ENCODE measurements at regions not wholly inside any gene's neighbourhood (a gene's known extent, or its start where the extent isn't known, plus 50 kb on each side); places are given as distances from the start of the nearest gene placed in this dataset.

DNA sequence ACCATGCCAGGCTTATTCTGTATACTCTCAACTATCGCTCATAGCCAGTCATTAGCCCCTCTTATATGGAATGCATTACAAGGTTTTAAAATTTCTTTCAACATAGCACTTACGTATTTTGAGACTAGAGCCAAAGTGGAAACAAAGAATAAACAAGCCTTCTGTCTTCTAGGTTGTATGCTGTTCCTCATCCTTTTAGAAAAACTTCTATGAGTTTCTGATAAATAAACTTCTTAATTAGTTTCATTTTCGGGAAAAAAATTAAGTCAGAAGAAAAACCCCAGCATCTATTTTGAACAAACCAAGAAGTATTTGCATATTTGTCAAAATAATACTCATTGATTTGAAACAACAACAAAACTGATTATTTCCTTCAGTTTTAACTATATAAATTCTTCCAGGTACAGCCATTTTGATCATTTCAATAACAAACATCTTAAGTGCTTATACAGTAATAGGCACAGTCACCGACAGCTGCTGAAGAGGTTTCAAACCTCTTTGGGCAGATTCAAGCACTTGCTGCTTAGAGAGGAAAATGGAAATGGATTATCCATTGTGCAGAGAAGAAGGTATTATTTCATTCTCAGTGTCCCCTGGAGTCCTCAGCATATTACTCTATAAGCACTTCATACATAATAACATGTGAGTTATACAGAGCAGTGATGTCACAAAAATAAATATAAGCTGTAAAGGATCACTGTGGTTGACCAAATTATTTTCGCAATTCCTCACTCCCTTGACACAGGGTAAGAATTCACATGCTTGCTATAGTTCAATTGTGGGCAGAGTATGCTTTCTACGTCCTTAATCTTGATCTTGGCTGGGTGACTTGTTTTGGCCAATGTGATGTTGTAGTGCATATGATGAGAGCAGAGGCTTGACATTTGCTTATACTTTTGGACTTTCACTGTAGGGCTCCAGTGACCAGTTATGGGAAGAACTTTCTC, 833.8 kb downstream of the TRIB2 start:
- H3K36me3 ChIP-seq (ENCODE audit: low read depth, missing control alignments), result no peaks in the 10 kb centered on the region
- intact Hi-C loops (cut with DNase I; ENCODE audit: low total_unique reads), result no loop called here
- no peak overlapping the region for H3K4me3 ChIP-seq
- no peaks in the 10 kb centered on the region for H3K4me1 ChIP-seq
- H3K27ac ChIP-seq, result no peak overlapping the region
- H3K27me3 ChIP-seq, result no peaks in the 10 kb centered on the region
- TF ChIP-seq POLR2A (IDR thresholded peaks at IDR 0.05) (no peak), CTCF (IDR thresholded peaks at IDR 0.05) (no peak)
- WGBS, 2 donors, result 81 to 91% methylated on average over 6 of the region's 6 CpGs
- DNase-seq, result no peak
- H3K9me3 ChIP-seq, result no peaks in the 10 kb centered on the region

DNA sequence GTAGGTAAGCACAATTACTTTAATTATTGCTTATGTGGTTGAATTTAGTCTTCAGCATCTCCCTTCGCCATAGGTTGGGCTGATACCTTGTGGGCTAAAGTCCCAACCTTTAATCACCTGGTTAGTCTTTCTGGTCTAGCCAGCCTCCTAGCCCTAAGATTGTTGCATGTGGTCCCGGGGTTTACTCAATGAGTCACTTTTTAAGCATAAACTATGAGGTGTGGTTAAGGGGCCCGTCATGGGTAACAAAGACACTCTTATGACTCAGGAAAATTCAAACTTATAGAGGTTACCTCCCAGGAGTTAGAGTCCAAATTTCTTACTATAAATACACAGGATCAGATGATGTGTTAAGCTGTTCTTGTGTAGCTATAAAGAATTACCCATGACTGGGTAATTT, 841.6 kb downstream of the TRIB2 start:
- Histone ChIP-seq H3K4me3 (no peak overlapping the region), H3K36me3 (ENCODE audit: low read depth, missing control alignments) (no peaks in the 10 kb centered on the region), H3K9me3 (no peaks in the 10 kb centered on the region), H3K27ac (no peak overlapping the region), H3K4me1 (no peaks in the 10 kb centered on the region), H3K27me3 (no peaks in the 10 kb centered on the region)
- intact Hi-C loops (cut with DNase I; ENCODE audit: low total_unique reads), result no loop called here
- DNase-seq, result no peak
- TF ChIP-seq POLR2A (IDR thresholded peaks at IDR 0.05), result no peak
- TF ChIP-seq CTCF (IDR thresholded peaks at IDR 0.05), result no peak
- 90 to 91% methylated on average over 3 of the region's 3 CpGs for WGBS, 2 donors

DNA sequence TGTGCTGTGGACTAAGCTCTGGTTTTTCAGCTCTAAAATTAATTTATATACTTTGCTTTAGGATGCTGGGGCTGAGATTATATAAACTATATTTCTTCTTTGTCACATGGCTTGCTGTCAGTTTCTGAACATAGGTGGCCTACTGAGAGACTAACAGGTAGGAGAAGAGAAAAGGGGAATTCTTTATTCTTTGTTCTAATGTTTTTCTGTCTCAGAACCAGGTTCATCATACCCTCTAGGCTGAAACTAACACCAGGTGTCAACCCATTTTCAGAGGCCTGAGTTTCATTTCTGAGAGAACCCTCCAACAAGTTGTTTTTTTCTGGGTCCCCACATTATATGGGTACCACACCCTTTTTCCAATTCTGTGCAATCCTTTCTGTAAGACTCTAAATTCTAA, 843.6 kb downstream of the TRIB2 start:
- intact Hi-C loops (cut with DNase I; ENCODE audit: low total_unique reads), result no loop called here
- TF ChIP-seq POLR2A (IDR thresholded peaks at IDR 0.05), result no peak
- TF ChIP-seq CTCF (IDR thresholded peaks at IDR 0.05), result no peak
- DNase-seq, result no peak
- Histone ChIP-seq H3K9me3 (no peaks in the 10 kb centered on the region), H3K36me3 (ENCODE audit: low read depth, missing control alignments) (no peaks in the 10 kb centered on the region), H3K27ac (no peak overlapping the region), H3K27me3 (no peaks in the 10 kb centered on the region), H3K4me3 (no peak overlapping the region), H3K4me1 (no peaks in the 10 kb centered on the region)

GRCh38 chr2:13572466-13572865, 855.7 kb downstream of the TRIB2 start:
- H3K4me1 ChIP-seq, result no peaks in the 10 kb centered on the region
- DNase-seq, result no peak
- no peaks in the 10 kb centered on the region for H3K36me3 ChIP-seq (ENCODE audit: low read depth, missing control alignments)
- H3K27ac ChIP-seq, result no peak overlapping the region
- intact Hi-C loops (cut with DNase I; ENCODE audit: low total_unique reads), result no loop called here
- no peaks in the 10 kb centered on the region for H3K9me3 ChIP-seq
- TF ChIP-seq POLR2A (IDR thresholded peaks at IDR 0.05) (no peak), CTCF (IDR thresholded peaks at IDR 0.05) (no peak)
- no peak overlapping the region for H3K4me3 ChIP-seq
- 91 to 97% methylated on average over 2 of the region's 2 CpGs for WGBS, 2 donors
- no peaks in the 10 kb centered on the region for H3K27me3 ChIP-seq

DNA sequence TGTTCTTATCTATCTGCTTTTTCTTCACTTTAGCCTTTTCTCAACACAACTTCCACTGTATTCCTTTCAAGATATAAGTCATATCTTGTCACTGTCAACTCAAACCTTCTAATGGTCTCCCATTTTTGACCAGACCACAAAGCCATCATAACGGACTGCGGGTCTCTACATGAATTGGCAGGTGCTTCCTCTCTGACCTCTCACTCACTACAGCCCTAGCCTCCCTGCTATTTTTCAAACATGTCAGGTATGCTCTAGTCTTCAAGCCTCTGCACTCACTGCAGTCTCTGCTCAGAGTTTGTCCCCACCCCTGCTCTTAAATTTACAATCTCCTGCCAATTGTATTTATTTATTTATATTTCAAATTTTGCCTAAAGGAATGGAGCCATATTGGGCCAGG, 858.1 kb downstream of the TRIB2 start:
- Histone ChIP-seq H3K4me1 (no peaks in the 10 kb centered on the region), H3K9me3 (no peaks in the 10 kb centered on the region), H3K27ac (no peak overlapping the region), H3K36me3 (ENCODE audit: low read depth, missing control alignments) (no peaks in the 10 kb centered on the region), H3K27me3 (no peaks in the 10 kb centered on the region), H3K4me3 (no peak overlapping the region)
- TF ChIP-seq POLR2A (IDR thresholded peaks at IDR 0.05) (no peak), CTCF (IDR thresholded peaks at IDR 0.05) (no peak)
- intact Hi-C loops (cut with DNase I; ENCODE audit: low total_unique reads), result no loop called here
- 86 to 94% methylated on average over 2 of the region's 2 CpGs for WGBS, 2 donors
- no peak for DNase-seq

Data from testis (tissue), 2 donors.